IMR-90 (cell line): ENCODE measurements at regions not wholly inside any gene's neighbourhood (a gene's known extent, or its start where the extent isn't known, plus 50 kb on each side); places are given as distances from the start of the nearest gene placed in this dataset.

ENCODE experiments used
- BHLHE40 ChIP-seq: fragments of 150-350 bp; IDR thresholded peaks from 2 replicates; pipeline ENCODE4 v1.6.1; 2016; ENCODE audit warnings: mild to moderate bottlenecking, low read depth, low read length
- CEBPB ChIP-seq: IDR thresholded peaks from 2 replicates; pipeline ENCODE4 v1.6.1; 2012; ENCODE audit warnings: low read depth, low read length, improper control_type of control experiment
- CTCF ChIP-seq: conservative IDR thresholded peaks from 2 replicates; pipeline ENCODE4 v1.5.1; 2012; ENCODE audit warnings: mild to moderate bottlenecking, low read depth, low read length, improper control_type of control experiment
- ELK1 ChIP-seq: fragments of 150-350 bp; IDR thresholded peaks from 2 replicates; pipeline ENCODE4 v1.6.1; 2016; ENCODE audit warnings: low read depth, mild to moderate bottlenecking, low read length, moderate library complexity, borderline replicate concordance
- MAFK ChIP-seq: IDR thresholded peaks from 2 replicates; pipeline ENCODE4 v1.6.1; 2012; ENCODE audit warnings: low read depth, low read length, improper control_type of control experiment
- MAZ ChIP-seq: IDR thresholded peaks from 2 replicates; pipeline ENCODE4 v1.6.1; 2012; ENCODE audit warnings: low read depth, mild to moderate bottlenecking, low read length, improper control_type of control experiment, moderate library complexity, borderline replicate concordance
- MXI1 ChIP-seq: IDR thresholded peaks from 2 replicates; pipeline ENCODE4 v1.6.1; 2012; ENCODE audit warnings: low read depth, mild to moderate bottlenecking, low read length, moderate library complexity, borderline replicate concordance
- POLR2A ChIP-seq: IDR thresholded peaks from 2 replicates; pipeline ENCODE4 v1.6.1; 2012; ENCODE audit warnings: mild to moderate bottlenecking, low read depth, low read length
- RAD21 ChIP-seq: IDR thresholded peaks from 2 replicates; pipeline ENCODE4 v1.6.1; 2012; ENCODE audit warnings: low read length, improper control_type of control experiment
- RCOR1 ChIP-seq: IDR thresholded peaks from 2 replicates; pipeline ENCODE4 v1.6.1; 2012; ENCODE audit warnings: mild to moderate bottlenecking, low read length, improper control_type of control experiment; ENCODE audit not compliant: insufficient replicate concordance
- RFX5 ChIP-seq: IDR thresholded peaks from 2 replicates; pipeline ENCODE4 v1.8.0; 2012; ENCODE audit warnings: low read depth, mild to moderate bottlenecking, low read length, moderate library complexity
- SMC3 ChIP-seq: fragments of 150-350 bp; IDR thresholded peaks from 2 replicates; pipeline ENCODE4 v1.6.1; 2016; ENCODE audit warnings: low read depth, mild to moderate bottlenecking, antibody characterized with exemption, low read length, moderate library complexity
- USF2 ChIP-seq: fragments of 150-350 bp; IDR thresholded peaks from 2 replicates; pipeline ENCODE4 v1.6.1; 2017; ENCODE audit warnings: mild to moderate bottlenecking, antibody characterized with exemption, low read length, low read depth

- TF ChIP-seq POLR2A (no peak), CTCF (no peak), SMC3 (no peak), CEBPB (no peak), RAD21 (no peak), USF2 (no peak), MAZ (no peak), BHLHE40 (no peak), RCOR1 (no peak), ELK1 (no peak), RFX5 (no peak), MAFK (no peak), MXI1 (no peak)
These were observed 986.9 kb downstream of the TMEM121 start for GRCh38 chr14:106513302-106513701.
